Embryonic facial prominence (tissue), 1 donor: ENCODE measurements at regions not wholly inside any gene's neighbourhood (a gene's known extent, or its start where the extent isn't known, plus 50 kb on each side); places are given as distances from the start of the nearest gene placed in this dataset.
"Not testable (repeated sequence)": the region's sequence is repeated elsewhere in the genome, so short reads cannot be mapped to it uniquely, and the experiment has no call there.

Experiments
- DNase-seq: peaks from one replicate; pipeline ENCODE4 v3.0.0-alpha.2; 2016; ENCODE audit errors: extremely low spot score

- DNase-seq, result no peak
These were observed 323.4 kb upstream of the NRP1 start for GRCh38 chr10:33657913-33658312.

DNA sequence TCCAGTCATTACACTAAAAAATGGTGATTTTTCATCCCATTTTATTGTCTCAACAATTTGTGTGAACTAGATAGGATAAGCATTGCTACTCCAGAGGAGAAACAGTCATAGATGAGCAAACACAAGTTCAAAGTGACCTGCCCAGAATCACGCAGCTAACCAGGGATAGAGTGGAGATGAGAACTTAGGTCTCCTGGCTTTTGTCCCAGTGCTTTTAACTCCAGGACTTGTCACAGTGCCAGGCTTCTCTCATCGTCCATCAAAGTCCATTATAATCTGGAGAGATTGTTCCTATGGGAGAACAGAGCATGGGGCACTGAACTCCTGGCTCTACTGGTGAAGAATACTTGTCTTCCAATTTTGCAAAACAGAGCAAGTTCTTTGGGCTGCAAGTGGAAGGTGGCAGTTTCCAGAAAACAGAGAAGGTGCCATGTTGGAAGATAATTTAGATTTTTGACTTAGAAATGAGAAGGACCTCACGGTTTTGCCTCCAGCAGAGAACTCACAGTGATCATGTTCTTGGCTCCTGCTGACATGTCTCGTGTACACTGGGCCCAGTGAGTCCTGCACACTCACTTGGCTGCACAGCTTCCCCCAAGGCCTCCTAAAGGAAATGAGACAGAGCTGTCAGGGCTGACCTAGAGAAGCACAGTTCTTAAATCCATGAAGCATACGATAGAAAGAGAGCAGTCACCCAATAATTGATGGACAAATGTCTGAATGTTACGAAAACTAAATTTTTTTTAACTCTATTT lies 322.9 kb upstream of the NRP1 start:
- DNase-seq, result no peak

DNA sequence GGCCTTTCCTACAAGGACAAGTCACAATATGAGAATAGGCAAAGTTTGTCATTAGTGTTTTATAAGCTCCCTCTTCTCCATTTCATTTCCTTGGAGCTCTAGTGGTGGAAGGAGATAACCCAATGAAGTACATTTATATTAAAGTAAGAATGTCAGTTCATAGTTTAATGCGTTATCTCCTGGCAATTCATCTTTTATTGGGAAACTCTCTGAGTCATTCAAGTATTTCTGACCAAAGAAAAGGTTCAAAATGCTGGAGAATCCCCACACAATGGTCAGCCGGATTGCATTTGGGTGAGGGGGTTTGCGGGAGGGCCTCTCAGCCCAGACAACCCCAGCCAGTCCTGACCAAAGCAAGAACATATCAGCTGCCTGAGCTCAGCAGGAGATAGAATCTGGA lies 321.5 kb upstream of the NRP1 start:
- DNase-seq, result no peak

DNA sequence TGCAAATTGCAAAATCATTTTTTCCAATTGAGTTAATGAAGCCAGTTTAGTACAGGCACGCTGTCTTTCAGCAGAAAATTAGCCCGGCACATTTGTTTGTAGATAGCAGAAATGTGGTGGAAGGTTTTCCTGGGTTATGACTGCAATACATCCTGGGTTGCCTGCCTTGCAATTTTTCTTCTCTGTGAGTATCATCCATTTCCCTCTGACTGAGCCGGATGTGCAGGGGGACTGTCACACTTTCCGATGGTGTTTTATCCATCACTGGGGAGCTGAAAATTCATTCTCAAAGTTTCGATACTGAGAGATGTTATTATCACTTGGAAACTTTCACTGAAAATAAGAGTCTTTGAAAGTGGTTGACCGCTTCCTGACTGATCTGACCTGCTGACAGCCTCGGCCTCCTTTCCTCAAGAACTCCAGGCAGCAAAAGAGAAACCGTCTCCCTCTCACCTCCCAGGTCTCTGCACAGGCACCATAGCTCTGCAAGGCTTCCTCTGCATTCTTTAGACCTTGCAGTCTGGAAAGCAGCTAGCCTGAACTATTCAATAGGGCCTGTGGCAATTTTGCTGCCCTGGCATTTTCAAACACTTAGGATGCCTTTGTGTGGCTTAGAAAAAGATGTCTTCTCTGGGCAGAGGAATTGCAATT lies 320.8 kb upstream of the NRP1 start:
- DNase-seq, result no peak

DNA sequence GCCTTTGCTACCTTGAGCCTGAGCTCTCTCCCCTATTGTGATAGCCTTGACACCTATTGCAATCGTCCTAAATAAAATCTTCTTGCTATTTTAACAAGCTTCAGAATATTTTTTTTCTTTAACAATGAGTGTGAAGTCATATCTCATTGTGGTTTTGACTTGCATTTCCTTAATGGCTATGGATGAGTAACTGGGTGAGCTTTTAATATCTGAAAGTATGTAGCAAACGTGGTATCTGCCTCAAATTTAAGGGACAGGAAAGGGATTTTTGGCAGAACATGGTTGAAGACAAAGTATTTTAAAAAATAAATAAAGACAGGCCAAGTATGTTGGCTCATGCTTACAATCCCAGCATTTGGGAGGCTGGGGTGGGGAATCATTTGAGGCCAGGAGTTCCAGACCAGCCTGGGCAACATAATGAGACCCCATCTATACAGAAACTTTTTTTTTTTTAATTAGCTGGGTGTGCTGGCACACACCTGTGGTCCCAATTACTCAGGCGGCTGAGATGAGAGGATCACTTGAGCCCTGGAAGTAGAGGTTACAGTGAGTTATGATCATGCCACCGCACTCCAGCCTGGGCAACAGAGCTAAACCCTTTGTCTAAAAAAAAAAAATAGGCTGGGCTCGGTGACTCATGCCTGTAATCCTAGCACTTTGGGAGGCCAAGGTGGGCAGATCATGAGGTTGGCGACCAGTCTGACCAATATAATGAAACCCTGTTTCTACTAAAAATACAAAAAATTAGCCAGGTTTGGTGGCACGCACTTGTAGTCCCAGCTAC lies 319.3 kb upstream of the NRP1 start:
- DNase-seq, result no peak

DNA sequence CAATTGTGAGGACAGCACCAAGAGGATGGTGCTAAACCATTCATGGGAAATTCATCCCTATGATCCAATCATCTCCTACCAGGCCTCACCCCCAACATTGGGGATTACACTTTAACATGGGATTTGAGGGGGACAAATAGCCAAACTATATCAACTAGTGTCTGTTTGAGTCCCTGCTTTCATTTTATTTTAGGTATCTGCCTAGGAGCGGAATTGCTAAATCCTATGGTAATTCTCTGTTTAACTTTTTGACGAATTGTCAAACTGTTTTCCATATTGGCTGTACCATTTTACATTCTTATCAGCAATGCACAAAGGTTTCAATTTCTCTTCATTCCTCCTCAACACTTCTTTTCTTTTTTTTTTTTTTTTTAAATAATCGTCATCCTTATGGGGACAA lies 318.4 kb upstream of the NRP1 start:
- DNase-seq, result no peak

DNA sequence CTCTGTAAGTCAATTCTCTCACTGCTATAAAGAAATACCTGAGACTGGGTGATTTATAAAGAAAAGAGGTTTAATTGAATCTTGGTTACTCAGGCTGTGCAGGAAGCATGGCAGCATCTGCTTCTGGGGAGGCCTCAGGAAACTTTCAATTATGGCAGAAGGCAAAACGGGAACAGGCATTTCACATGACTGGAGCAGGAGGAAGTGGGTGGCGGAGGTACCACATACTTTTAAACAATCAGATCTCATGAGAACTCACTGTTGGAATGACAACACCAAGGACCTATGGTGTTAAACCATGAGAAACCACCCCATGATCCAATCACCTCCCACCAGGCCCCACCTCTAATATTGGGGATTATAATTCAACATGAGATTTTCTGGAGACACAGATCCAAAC lies 315.7 kb upstream of the NRP1 start:
- not testable (repeated sequence) for DNase-seq

GRCh38 chr10:33643042-33643441 lies 308.6 kb upstream of the NRP1 start:
- no peak for DNase-seq

DNA sequence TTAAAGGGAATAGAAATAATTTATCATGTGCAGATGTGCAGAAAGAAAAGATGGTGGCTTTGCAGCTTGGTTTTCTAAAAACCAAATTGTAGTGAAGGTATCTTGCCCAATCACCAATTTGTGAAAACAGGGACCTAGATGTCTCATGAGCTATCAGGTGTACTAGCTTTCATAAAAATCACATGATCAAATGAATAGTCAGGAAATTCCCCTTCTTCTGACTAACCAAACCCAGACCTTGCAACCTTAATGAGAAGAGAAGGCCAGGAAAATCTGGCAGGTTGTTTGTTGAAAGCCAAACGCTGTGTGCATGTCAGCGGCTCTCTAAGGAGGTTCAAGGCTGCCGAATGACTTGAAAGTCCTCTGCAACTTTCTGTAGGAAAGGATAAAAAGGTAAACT lies 304.4 kb upstream of the NRP1 start:
- DNase-seq, result no peak

GRCh38 chr10:33638374-33638773 lies 303.9 kb upstream of the NRP1 start:
- DNase-seq, result no peak

- DNase-seq, result no peak
These were observed 301.6 kb upstream of the NRP1 start for GRCh38 chr10:33635967-33636515.

DNA sequence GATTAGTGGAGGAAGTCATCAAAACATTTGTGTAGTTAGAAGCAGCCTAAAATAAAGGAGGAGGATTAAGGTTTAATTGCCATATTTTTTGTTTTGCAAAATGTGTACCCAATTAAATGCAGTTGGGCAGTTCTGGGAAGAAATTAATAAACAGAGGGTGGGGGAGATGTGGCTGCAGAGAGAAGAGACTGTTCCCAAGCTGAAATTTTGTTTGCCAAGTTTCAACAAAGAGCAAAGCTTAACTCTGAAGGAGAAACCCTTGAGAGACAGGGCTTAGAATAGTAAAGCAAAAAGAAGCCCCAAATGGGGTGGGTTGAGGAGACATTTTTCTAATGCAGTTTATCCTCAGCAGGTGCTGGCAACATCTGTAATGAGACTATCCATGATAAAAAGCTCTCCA lies 298.0 kb upstream of the NRP1 start:
- no peak for DNase-seq

DNA sequence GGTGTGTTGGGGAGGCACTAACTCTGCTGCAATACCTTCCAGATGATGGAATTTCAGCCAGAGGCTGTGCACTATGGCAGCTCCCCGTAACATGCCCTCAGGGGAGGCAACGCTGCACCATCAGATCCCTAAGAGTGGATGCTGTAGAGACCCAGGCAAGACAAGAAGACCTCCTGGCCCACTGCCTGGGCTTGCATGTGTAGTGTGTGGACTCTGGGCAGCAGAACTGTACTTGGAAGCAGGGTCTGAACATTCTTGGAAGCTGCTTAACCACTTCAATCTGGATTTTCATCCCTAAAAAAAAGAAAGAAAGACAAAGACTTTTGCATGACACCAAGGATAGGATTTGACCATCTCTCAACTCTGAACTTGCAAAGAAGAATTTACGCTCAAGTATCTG lies 297.5 kb upstream of the NRP1 start:
- no peak for DNase-seq

GRCh38 chr10:33630761-33631160 lies 296.3 kb upstream of the NRP1 start:
- DNase-seq, result no peak

GRCh38 chr10:33627611-33628010 lies 293.1 kb upstream of the NRP1 start:
- DNase-seq, result no peak

DNA sequence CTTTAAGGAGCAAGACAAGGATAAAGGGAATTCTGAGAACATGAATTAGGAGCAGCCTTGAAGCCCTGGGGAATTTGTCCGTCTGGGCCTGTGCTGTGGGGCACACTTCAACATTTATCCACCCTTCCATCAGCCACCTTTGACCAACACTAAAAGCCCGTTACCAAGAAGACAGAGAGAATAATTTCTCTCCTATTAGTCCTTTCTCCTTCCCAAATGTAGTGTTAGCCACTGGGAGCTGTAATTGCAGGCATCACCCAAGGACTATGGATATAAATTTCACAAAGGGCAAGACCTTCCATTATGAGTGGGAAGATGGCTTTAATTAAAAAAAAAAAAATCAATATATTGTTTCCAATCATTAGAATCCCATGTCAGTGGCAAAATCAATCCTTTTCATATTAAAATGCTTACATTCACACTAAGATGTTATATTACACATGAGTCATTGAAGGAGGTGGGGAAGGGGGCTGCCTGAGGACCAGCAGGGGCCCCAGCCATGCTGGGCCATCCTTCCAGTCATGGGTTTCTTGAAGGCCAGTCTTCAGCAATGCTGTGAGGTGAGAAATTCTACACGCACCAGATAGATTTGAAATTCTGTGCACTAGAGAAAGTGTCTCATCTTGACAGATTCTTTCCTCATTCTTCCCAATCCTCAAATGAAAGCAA lies 292.5 kb upstream of the NRP1 start:
- DNase-seq, result no peak

DNA sequence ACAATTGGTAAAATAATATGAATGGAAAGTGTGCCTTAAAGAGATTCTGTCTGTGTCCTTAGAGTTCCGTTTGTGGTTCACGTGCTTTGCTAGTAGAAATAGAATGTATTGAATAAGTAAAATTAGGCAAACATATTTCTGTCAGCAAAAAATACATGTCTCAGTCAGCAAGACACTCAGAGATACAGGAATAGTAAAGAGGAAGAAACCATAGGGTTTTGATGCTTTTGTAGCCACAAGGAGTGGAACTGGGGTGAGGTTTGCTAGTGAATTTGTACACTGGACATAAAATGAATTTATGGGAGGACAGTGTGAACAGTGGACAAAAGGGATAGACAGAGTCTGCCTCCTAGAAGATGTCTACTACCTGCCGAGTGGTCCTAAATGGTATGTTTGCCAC lies 289.2 kb upstream of the NRP1 start:
- DNase-seq, result no peak

- DNase-seq, result no peak
These were observed 286.6 kb upstream of the NRP1 start for GRCh38 chr10:33621101-33621500.

GRCh38 chr10:33618196-33618595 lies 283.7 kb upstream of the NRP1 start:
- DNase-seq, result no peak

DNA sequence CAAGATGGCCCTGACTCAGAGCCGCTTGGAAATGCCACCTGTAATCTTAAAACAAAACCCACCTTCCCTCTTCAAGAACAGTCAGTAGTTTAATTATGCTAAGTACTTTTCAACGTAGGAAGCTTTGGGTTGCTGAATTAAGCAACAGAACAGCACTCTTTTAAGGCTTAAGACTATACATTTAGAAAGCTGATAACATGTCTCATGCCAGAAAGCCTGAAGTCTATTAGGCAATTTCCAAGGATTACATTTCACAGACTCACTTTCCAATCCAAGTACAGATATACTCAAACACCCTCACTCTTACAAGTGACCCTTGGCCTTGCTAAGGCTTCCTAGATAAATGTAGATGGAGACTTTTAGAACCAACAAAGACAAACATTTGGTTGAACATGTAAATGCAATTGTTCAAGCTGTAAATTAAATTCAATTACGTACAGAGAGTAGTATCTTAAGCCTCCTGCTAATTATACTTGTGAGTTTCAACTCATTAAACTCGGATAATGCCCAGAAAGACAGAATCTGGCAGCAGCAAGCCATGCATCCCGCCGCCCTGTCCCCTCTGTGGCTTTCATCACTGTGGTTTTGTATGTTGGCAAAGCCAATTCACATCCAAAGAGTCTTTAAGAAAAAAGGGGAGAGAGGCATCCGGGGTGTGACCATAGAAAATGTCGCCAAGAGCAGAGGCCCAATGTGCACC lies 283.1 kb upstream of the NRP1 start:
- no peak for DNase-seq

- no peak for DNase-seq
These were observed 282.5 kb upstream of the NRP1 start for GRCh38 chr10:33616956-33617355.
